Lower leg skin (tissue), 3 donors: ENCODE measurements at regions not wholly inside any gene's neighbourhood (a gene's known extent, or its start where the extent isn't known, plus 50 kb on each side); places are given as distances from the start of the nearest gene placed in this dataset.

Source experiments
- CTCF ChIP-seq, 3 donors: fragments of 450-650 bp; IDR thresholded peaks; one replicate each; pipeline ENCODE4 v1.5.1; 2016; ENCODE audit warnings: antibody characterized with exemption in 3 of 3, mild to moderate bottlenecking in 3 of 3, moderate library complexity in 2 of 3
- POLR2A ChIP-seq, 2 donors: fragments of 450-650 bp; IDR thresholded peaks; one replicate each; pipeline ENCODE4 v1.6.1; 2016 to 2017; ENCODE audit warnings: antibody characterized with exemption in 2 of 2, mild to moderate bottlenecking in 1 of 2, moderate library complexity in 1 of 2

DNA sequence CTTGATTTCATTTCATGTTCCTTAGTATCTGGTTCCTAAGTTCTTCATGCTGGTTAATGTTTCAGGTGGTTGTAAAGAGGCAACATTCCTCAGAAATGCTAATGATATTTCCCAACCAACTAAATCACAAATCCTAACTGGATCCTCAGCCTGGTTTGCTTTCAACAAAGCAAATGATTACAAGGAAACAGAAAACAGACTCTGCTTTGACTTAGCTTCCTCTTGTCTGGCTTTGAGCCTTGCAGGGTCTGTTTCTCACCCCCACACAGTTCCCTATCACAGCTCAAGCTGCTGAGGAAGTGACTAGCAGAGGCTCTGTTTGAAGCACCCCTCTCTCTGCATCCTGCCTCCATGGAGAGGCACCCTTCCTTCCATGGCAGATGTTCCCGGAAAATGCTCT, 130.2 kb upstream of the CTTNBP2 start:
- TF ChIP-seq CTCF (IDR thresholded peaks at IDR 0.05): no peak
- TF ChIP-seq POLR2A (IDR thresholded peaks at IDR 0.05): no peak
